ENCODE measurements at regions not wholly inside any gene's neighbourhood (a gene's known extent, or its start where the extent isn't known, plus 50 kb on each side); places are given as distances from the start of the nearest gene placed in this dataset.
A peak's percentile ranks its signal among the peaks of the same experiment; 100 is the strongest.

DNA sequence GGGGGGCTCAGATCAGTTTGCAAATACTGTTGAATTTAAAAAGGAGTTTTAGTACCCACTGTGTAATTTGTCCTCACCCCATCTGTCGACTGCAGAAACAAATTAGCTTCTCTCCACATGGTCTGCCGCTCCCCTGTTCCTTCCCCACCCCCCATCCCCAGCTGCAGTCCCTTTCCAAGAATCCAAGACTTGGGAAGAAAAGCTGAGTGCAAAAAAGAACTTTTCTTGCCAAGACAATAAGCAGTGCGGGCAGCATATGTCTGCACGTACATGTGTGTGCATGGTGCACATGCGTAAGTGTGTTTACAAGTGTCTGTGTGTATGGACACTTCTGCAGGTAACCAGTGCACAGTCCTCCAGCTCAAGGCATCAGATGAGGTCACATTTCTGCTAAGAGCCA, 125.7 kb upstream of the SMIM23 start:
- no peak overlapping the region for H3K18ac ChIP-seq (ENCODE audit: extremely low read depth, low read length)
- no peaks in the 10 kb centered on the region for H3K79me1 ChIP-seq (ENCODE audit: low read depth, low read length)
- H3K27ac ChIP-seq (ENCODE audit: low read depth, low read length): no peak overlapping the region
- no peaks in the 10 kb centered on the region for H3K36me3 ChIP-seq (ENCODE audit: control insufficient read depth in 2 of 4, insufficient read depth in 4 of 4, low read length in 3 of 4)
- no peaks in the 10 kb centered on the region for H4K20me1 ChIP-seq (replicated peaks in 1 of 2; ENCODE audit: control insufficient read depth in 1 of 2, insufficient read depth in 2 of 2, low read length in 2 of 2)
- H4K5ac ChIP-seq (ENCODE audit: insufficient read length, low read depth, low read length): no peak overlapping the region
- no peak overlapping the region for H3K4me3 ChIP-seq (ENCODE audit: extremely low read depth in 1 of 4, insufficient read depth in 2 of 4, low read depth in 3 of 4, low read length in 4 of 4)
- H3K23me2 ChIP-seq (ENCODE audit: low read depth, low read length): no peaks in the 10 kb centered on the region
- no peak overlapping the region for H4K8ac ChIP-seq (ENCODE audit: extremely low read depth, insufficient read depth, low read length)
- ChIA-PET CTCF (ENCODE audit: partially characterized antibody) (interaction anchor here (1.0 to 3.3 kb wide), 5 partner anchors 13 to 198 kb away, joined by 4 to 8 read pairs (median 5); no protein-coding TSS in a partner anchor), POLR2A (ENCODE audit: partially characterized antibody) (no interaction called here)
- no peak overlapping the region for H2AFZ ChIP-seq (ENCODE audit: low read length)
- peaks cover 0 to 2% (median 0%) of the 10 kb centered on the region in 4 experiments; a peak in 1 of 7 replicates for H3K4me1 ChIP-seq (replicated peaks in 1 of 4; ENCODE audit: control insufficient read depth in 3 of 4, insufficient read depth in 4 of 4, low read length in 3 of 4)
- H2AK5ac ChIP-seq (ENCODE audit: low read depth, low read length): peak overlapping the region; percentile 90; the same call in 1 of the 2 replicates
- no peak overlapping the region for H2BK5ac ChIP-seq (ENCODE audit: low read depth, low read length)
- no peak overlapping the region for H3K9ac ChIP-seq (replicated peaks in 1 of 4; ENCODE audit: extremely low read depth in 1 of 4, low read depth in 3 of 4, low read length in 3 of 4)
- H2BK15ac ChIP-seq (ENCODE audit: low read length): no peak overlapping the region
- 90% methylated on average over 5 of the region's 5 CpGs; no CpG with 5 or more reads in 1 of the 2 experiments for WGBS, 2 experiments (ENCODE audit: extremely low coverage in 1 of 2, insufficient coverage in 1 of 2, insufficient read length in 1 of 2, insufficient replicate concordance in 2 of 2, low coverage in 1 of 2, low lambda C conversion rate in 2 of 2, missing lambda C conversion rate in 1 of 2)
- DNase-seq (ENCODE audit: low read depth in 1 of 2, low spot score in 2 of 2) (no peak), FAIRE-seq (no peak)
- H2BK120ac ChIP-seq (replicated peaks; ENCODE audit: low read depth, low read length): no peak overlapping the region
- peak overlapping the region; percentile 48 for H3K14ac ChIP-seq (ENCODE audit: insufficient read length)
- no peak overlapping the region for H2BK20ac ChIP-seq (ENCODE audit: low read length)
- no peak overlapping the region for H3K4ac ChIP-seq (replicated peaks; ENCODE audit: insufficient read length, low read depth, low read length)
- no peak overlapping the region for H3K4me2 ChIP-seq (ENCODE audit: insufficient read depth in 1 of 2, low read depth in 2 of 2, low read length in 2 of 2)
- no peaks in the 10 kb centered on the region for H3K79me2 ChIP-seq (ENCODE audit: control insufficient read depth in 1 of 2, insufficient read depth in 2 of 2, low read length in 2 of 2)
- no peak overlapping the region for H4K91ac ChIP-seq (replicated peaks; ENCODE audit: insufficient read length, low read length)
- no peak overlapping the region for H2BK12ac ChIP-seq (ENCODE audit: low read depth, low read length)
- TF ChIP-seq, protein P1, sequence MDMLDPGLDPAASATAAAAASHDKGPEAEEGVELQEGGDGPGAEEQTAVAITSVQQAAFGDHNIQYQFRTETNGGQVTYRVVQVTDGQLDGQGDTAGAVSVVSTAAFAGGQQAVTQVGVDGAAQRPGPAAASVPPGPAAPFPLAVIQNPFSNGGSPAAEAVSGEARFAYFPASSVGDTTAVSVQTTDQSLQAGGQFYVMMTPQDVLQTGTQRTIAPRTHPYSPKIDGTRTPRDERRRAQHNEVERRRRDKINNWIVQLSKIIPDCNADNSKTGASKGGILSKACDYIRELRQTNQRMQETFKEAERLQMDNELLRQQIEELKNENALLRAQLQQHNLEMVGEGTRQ (IDR thresholded peaks at IDR 0.05; ENCODE audit: low read length): no peak
- TF ChIP-seq EP300 (IDR thresholded peaks at IDR 0.05; ENCODE audit: borderline replicate concordance in 1 of 2, low read depth in 2 of 2, low read length in 2 of 2) (no peak), SIRT6 (IDR thresholded peaks at IDR 0.05; ENCODE audit: low read length) (no peak), SIX5 (IDR thresholded peaks at IDR 0.05; ENCODE audit: low read depth, low read length) (no peak), POLR2AphosphoS5 (IDR thresholded peaks at IDR 0.05; ENCODE audit: low read depth, low read length) (no peak), JUN (IDR thresholded peaks at IDR 0.05; ENCODE audit: low read depth, low read length) (no peak), NANOG (IDR thresholded peaks at IDR 0.05; ENCODE audit: insufficient read depth, low read depth, low read length, poor library complexity, severe bottlenecking) (no peak), BCL11A (IDR thresholded peaks at IDR 0.05; ENCODE audit: low read depth in 2 of 2, low read length in 2 of 2) (no peak)
- H3K56ac ChIP-seq (replicated peaks; ENCODE audit: insufficient read length, low read depth, low read length): no peak overlapping the region
- no peaks in the 10 kb centered on the region for H3K9me3 ChIP-seq (ENCODE audit: insufficient read depth in 2 of 2, low read depth in 1 of 2, low read length in 1 of 2)
- no peaks in the 10 kb centered on the region for H3K27me3 ChIP-seq (replicated peaks in 1 of 4; ENCODE audit: control insufficient read depth in 3 of 4, extremely low read depth in 1 of 4, insufficient read depth in 3 of 4, low read length in 3 of 4)
- no peak overlapping the region for H3K23ac ChIP-seq (ENCODE audit: insufficient read length)

Data from H1 (cell line).